ENCODE measurements at regions not wholly inside any gene's neighbourhood (a gene's known extent, or its start where the extent isn't known, plus 50 kb on each side); places are given as distances from the start of the nearest gene placed in this dataset.

GRCh38 chr6:45741437-45742171 lies 274.1 kb downstream of the CLIC5 start:
- intact Hi-C loops (cut with DNase I) = no loop called here

GRCh38 chr6:45739058-45739457 lies 276.6 kb downstream of the CLIC5 start:
- Histone ChIP-seq H3K4me3 (ENCODE audit: low read length in 3 of 3) (no peak overlapping the region), H3K9me3 (ENCODE audit: control insufficient read depth in 2 of 3, insufficient read depth in 1 of 3, low read length in 3 of 3) (no peaks in the 10 kb centered on the region), H3K36me3 (ENCODE audit: control insufficient read depth in 2 of 3, insufficient read depth in 3 of 3, low read length in 3 of 3) (no peaks in the 10 kb centered on the region), H3K27me3 (ENCODE audit: control insufficient read depth, insufficient read depth, low read length) (no peaks in the 10 kb centered on the region), H3K4me1 (ENCODE audit: control insufficient read depth in 2 of 3, insufficient read depth in 2 of 3, low read depth in 1 of 3, low read length in 3 of 3) (no peaks in the 10 kb centered on the region), H3K27ac (ENCODE audit: low read depth in 2 of 2, low read length in 2 of 2) (no peak overlapping the region), H3K9ac (ENCODE audit: low read length in 3 of 3) (no peak overlapping the region)
- intact Hi-C loops (cut with DNase I) = no loop called here
- no peak for FAIRE-seq
- TF ChIP-seq CTCF (IDR thresholded peaks at IDR 0.05; ENCODE audit: borderline replicate concordance, extremely low read depth, insufficient read depth) = no peak
- DNase-seq = no peak

More at GRCh38 chr6:45741437-45742171, 274.1 kb downstream of the CLIC5 start:
- Histone ChIP-seq H3K4me1 (ENCODE audit: control insufficient read depth in 2 of 3, insufficient read depth in 2 of 3, low read depth in 1 of 3, low read length in 3 of 3) (no peaks in the 10 kb centered on the region), H3K27ac (ENCODE audit: low read depth in 2 of 2, low read length in 2 of 2) (no peak overlapping the region), H3K36me3 (ENCODE audit: control insufficient read depth in 2 of 3, insufficient read depth in 3 of 3, low read length in 3 of 3) (no peaks in the 10 kb centered on the region), H3K27me3 (ENCODE audit: control insufficient read depth, insufficient read depth, low read length) (no peaks in the 10 kb centered on the region), H3K9me3 (ENCODE audit: control insufficient read depth in 2 of 3, insufficient read depth in 1 of 3, low read length in 3 of 3) (no peaks in the 10 kb centered on the region), H3K4me3 (ENCODE audit: low read length in 3 of 3) (no peak overlapping the region), H3K9ac (ENCODE audit: low read length in 3 of 3) (no peak overlapping the region)
- DNase-seq (peak in 1 of 5 donors; percentile 51), FAIRE-seq (no peak)
- no peak for TF ChIP-seq CTCF (IDR thresholded peaks at IDR 0.05; ENCODE audit: borderline replicate concordance, extremely low read depth, insufficient read depth)

GRCh38 chr6:45738057-45738455 lies 277.6 kb downstream of the CLIC5 start:
- H3K36me3 ChIP-seq (ENCODE audit: control insufficient read depth in 2 of 3, insufficient read depth in 3 of 3, low read length in 3 of 3) = no peaks in the 10 kb centered on the region
- no peaks in the 10 kb centered on the region for H3K9me3 ChIP-seq (ENCODE audit: control insufficient read depth in 2 of 3, insufficient read depth in 1 of 3, low read length in 3 of 3)
- DNase-seq (no peak), FAIRE-seq (no peak)
- H3K4me1 ChIP-seq (ENCODE audit: control insufficient read depth in 2 of 3, insufficient read depth in 2 of 3, low read depth in 1 of 3, low read length in 3 of 3) = no peaks in the 10 kb centered on the region
- H3K4me3 ChIP-seq (ENCODE audit: low read length in 3 of 3) = no peak overlapping the region
- no peak overlapping the region for H3K27ac ChIP-seq (ENCODE audit: low read depth in 2 of 2, low read length in 2 of 2)
- intact Hi-C loops (cut with DNase I) = no loop called here
- no peaks in the 10 kb centered on the region for H3K27me3 ChIP-seq (ENCODE audit: control insufficient read depth, insufficient read depth, low read length)
- H3K9ac ChIP-seq (ENCODE audit: low read length in 3 of 3) = no peak overlapping the region
- no peak for TF ChIP-seq CTCF (IDR thresholded peaks at IDR 0.05; ENCODE audit: borderline replicate concordance, extremely low read depth, insufficient read depth)

Measured in kidney (tissue), 13 donors.